ENCODE measurements at regions not wholly inside any gene's neighbourhood (a gene's known extent, or its start where the extent isn't known, plus 50 kb on each side); places are given as distances from the start of the nearest gene placed in this dataset.
"Not testable (repeated sequence)": the region's sequence is repeated elsewhere in the genome, so short reads cannot be mapped to it uniquely, and the experiment has no call there.

- no peak for DNase-seq (ENCODE audit: low spot score)
- Histone ChIP-seq H3K4me1 (ENCODE audit: control insufficient read depth in 1 of 2, low read depth in 2 of 2) (no peaks in the 10 kb centered on the region), H3K27ac (no peak overlapping the region), H3K27me3 (replicated peaks; ENCODE audit: insufficient read depth) (no peaks in the 10 kb centered on the region), H3K36me3 (no peaks in the 10 kb centered on the region), H3K9me3 (no peaks in the 10 kb centered on the region), H3K4me3 (no peak overlapping the region)
- no peak for ATAC-seq (ENCODE audit: insufficient number of reproducible peaks, low FRiP score, low read depth)
- TF ChIP-seq, protein P1, sequence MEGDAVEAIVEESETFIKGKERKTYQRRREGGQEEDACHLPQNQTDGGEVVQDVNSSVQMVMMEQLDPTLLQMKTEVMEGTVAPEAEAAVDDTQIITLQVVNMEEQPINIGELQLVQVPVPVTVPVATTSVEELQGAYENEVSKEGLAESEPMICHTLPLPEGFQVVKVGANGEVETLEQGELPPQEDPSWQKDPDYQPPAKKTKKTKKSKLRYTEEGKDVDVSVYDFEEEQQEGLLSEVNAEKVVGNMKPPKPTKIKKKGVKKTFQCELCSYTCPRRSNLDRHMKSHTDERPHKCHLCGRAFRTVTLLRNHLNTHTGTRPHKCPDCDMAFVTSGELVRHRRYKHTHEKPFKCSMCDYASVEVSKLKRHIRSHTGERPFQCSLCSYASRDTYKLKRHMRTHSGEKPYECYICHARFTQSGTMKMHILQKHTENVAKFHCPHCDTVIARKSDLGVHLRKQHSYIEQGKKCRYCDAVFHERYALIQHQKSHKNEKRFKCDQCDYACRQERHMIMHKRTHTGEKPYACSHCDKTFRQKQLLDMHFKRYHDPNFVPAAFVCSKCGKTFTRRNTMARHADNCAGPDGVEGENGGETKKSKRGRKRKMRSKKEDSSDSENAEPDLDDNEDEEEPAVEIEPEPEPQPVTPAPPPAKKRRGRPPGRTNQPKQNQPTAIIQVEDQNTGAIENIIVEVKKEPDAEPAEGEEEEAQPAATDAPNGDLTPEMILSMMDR (IDR thresholded peaks at IDR 0.05), result no peak
Measured at GRCh38 chr14:71789005-71789404, 143.2 kb upstream of the RGS6 start.

DNA sequence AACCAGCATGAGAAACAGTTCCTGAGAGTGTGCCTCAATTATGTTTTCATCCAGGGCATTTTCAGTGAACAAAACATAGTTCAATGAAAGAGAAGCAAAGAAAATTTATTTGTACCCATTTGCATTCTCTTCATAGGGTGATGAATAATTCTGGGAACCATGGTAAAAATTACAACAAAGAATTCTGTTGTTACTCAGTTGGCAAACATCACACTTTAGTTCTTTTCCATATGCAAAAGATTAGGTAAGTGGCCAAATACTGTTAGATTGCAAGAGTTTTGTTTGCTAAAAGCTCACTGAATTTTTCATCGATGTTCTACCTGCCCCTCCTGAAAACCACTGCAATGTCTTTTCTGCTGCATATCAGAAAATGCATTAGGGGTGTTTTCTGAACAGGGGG, 132.4 kb upstream of the RGS6 start:
- Histone ChIP-seq H3K27ac (no peak overlapping the region), H3K27me3 (replicated peaks; ENCODE audit: insufficient read depth) (no peaks in the 10 kb centered on the region), H3K9me3 (no peaks in the 10 kb centered on the region), H3K4me3 (no peak overlapping the region), H3K4me1 (ENCODE audit: control insufficient read depth in 1 of 2, low read depth in 2 of 2) (peaks cover 0 to 5% of the 10 kb centered on the region in 2 donors), H3K36me3 (no peaks in the 10 kb centered on the region)
- TF ChIP-seq, protein P1 (IDR thresholded peaks at IDR 0.05), result no peak
- DNase-seq (ENCODE audit: low spot score) (no peak), ATAC-seq (ENCODE audit: insufficient number of reproducible peaks, low FRiP score, low read depth) (no peak)

DNA sequence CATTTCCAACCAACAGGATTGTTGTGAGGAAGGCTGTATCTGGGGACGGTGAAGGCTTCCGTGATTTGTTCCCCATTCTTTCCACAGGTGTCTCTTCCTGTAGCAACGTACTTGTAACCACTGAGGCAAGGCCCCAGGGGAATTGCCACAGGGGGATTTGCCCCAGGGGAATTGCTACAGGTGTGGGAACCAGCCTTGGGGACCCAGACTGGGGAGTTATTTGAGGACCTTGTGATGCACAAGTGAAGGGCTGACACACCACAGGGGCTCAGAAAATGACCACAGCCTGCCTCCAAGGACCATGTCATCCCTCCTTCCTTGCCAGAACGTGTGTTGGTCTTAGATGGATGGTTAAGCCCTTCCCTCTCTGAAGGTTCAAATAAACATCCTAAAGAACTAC, 131.4 kb upstream of the RGS6 start:
- DNase-seq (ENCODE audit: low spot score) (no peak), ATAC-seq (ENCODE audit: insufficient number of reproducible peaks, low FRiP score, low read depth) (no peak)
- TF ChIP-seq, protein P1 (IDR thresholded peaks at IDR 0.05), result no peak
- Histone ChIP-seq H3K27ac (no peak overlapping the region), H3K4me3 (no peak overlapping the region), H3K36me3 (no peaks in the 10 kb centered on the region), H3K4me1 (ENCODE audit: control insufficient read depth in 1 of 2, low read depth in 2 of 2) (peaks cover 0 to 5% of the 10 kb centered on the region in 2 donors), H3K27me3 (replicated peaks; ENCODE audit: insufficient read depth) (no peaks in the 10 kb centered on the region), H3K9me3 (no peaks in the 10 kb centered on the region)

DNA sequence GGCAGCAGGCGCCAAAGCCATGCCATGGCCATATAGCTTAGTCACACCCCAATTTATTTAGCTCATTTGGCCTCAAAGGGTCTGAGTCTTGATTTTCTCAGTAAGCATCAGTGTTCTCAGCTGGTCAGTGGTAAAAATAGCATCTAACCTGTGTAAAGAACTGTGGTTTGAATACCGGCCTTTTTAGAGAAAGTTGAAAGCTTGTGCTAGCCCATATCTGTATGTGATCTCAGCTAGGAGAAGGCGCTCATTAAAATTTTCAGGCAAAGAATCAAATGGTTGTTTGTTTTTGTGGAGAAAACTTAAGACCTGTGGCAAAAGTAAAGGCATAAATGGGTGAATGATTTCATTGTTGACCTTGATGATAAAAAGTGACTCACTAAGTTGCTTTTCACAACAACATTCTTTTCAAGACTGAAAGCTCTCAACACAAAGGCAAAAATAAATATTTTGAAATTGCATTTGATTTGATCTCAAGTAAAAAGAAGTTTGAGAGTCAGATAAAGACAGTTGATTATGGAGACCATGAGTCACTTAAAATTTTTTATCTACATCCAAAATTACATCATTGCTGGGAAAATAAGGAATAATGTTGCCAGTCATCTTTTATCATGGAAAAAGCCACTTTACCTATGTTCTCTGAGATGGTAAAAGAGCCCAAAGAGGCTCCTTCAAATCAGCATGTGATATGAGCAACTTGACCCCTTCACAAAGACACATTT, 128.5 kb upstream of the RGS6 start:
- Histone ChIP-seq H3K36me3 (no peaks in the 10 kb centered on the region), H3K4me3 (no peak overlapping the region), H3K27me3 (replicated peaks; ENCODE audit: insufficient read depth) (no peaks in the 10 kb centered on the region), H3K4me1 (ENCODE audit: control insufficient read depth in 1 of 2, low read depth in 2 of 2) (peaks cover 0 to 5% of the 10 kb centered on the region in 2 donors), H3K27ac (no peak overlapping the region), H3K9me3 (no peaks in the 10 kb centered on the region)
- TF ChIP-seq, protein P1 (IDR thresholded peaks at IDR 0.05), result no peak
- ATAC-seq (ENCODE audit: insufficient number of reproducible peaks, low FRiP score, low read depth) (no peak), DNase-seq (ENCODE audit: low spot score) (no peak)

DNA sequence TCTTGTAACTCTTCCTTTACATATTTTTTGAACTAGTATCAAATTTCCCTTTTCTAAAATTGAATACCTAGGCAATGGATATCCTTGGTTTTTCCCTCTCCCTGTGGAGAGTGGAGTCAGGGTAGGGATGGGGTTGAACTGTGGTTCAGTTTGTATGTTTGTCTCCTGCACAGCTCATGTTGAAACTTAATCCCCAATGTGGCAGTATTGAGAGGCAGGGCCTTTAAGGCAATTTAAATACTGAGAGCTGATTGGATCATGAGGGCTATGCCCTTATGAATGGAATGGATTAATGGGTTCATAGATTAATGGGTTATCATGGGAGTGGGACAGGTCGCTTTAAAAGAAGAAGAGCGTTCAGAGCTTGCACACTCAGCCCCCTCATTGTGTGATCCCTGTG, 127.2 kb upstream of the RGS6 start:
- TF ChIP-seq, protein P1 (IDR thresholded peaks at IDR 0.05), result no peak
- DNase-seq (ENCODE audit: low spot score) (no peak), ATAC-seq (ENCODE audit: insufficient number of reproducible peaks, low FRiP score, low read depth) (no peak)
- Histone ChIP-seq H3K27me3 (replicated peaks; ENCODE audit: insufficient read depth) (no peaks in the 10 kb centered on the region), H3K27ac (no peak overlapping the region), H3K9me3 (no peaks in the 10 kb centered on the region), H3K36me3 (no peaks in the 10 kb centered on the region), H3K4me3 (no peak overlapping the region), H3K4me1 (ENCODE audit: control insufficient read depth in 1 of 2, low read depth in 2 of 2) (peaks cover 0 to 5% of the 10 kb centered on the region in 2 donors)

DNA sequence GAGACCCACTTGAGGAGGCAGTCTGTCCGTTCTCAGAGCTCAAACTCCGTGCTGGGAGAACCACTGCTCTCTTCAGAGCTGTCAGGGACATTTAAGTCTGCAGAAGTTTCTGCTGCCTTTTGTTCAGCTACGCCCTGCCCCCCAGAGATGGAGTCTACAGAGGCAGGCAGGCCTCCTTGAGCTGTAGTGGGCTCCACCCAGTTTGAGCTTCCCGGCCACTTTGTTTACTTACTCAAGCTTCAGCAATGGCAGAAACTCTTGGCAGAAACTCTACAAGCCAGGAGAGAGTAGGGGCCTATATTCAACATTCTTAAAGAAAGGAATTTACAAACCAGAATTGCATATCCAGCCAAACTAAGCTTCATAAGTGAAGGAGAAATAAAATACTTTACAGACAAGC, 125.2 kb upstream of the RGS6 start:
- not testable (repeated sequence) for H3K9me3 ChIP-seq; H3K4me1 ChIP-seq (ENCODE audit: control insufficient read depth in 1 of 2, low read depth in 2 of 2); H3K27me3 ChIP-seq (replicated peaks; ENCODE audit: insufficient read depth); ATAC-seq (ENCODE audit: insufficient number of reproducible peaks, low FRiP score, low read depth); DNase-seq (ENCODE audit: low spot score); H3K4me3 ChIP-seq; H3K36me3 ChIP-seq; H3K27ac ChIP-seq

DNA sequence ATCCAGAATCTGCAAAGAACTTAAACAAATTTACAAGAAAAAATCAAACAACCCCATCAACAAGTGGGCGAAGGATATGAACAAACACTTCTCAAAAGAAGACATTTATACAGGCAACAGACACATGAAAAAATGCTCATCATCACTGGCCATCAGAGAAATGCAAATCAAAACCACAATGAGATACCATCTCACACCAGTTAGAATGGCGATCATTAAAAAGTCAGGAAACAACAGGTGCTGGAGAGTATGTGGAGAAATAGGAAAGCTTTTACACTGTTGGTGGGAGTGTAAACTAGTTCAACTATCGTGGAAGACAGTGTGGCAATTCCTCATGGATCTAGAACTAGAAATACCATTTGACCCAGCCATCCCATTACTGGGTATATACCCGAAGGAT, 121.4 kb upstream of the RGS6 start:
- not testable (repeated sequence) for DNase-seq (ENCODE audit: low spot score); H3K4me3 ChIP-seq; ATAC-seq (ENCODE audit: insufficient number of reproducible peaks, low FRiP score, low read depth); H3K27ac ChIP-seq; H3K36me3 ChIP-seq; H3K9me3 ChIP-seq; H3K27me3 ChIP-seq (replicated peaks; ENCODE audit: insufficient read depth); H3K4me1 ChIP-seq (ENCODE audit: control insufficient read depth in 1 of 2, low read depth in 2 of 2)
